HG03060 (cell line): ENCODE measurements at regions not wholly inside any gene's neighbourhood (a gene's known extent, or its start where the extent isn't known, plus 50 kb on each side); places are given as distances from the start of the nearest gene placed in this dataset.
"Not testable (repeated sequence)": the region's sequence is repeated elsewhere in the genome, so short reads cannot be mapped to it uniquely, and the experiment has no call there.

Source experiments
- ATAC-seq: cut with Tn5 transposase; IDR thresholded peaks from one replicate; pipeline ENCODE4 v1.9.1; 2021; ENCODE audit warnings: low read depth, moderate number of reproducible peaks; ENCODE audit not compliant: unreplicated experiment

- no peak for ATAC-seq
Measured at GRCh38 chr9:100794738-100795269, 216.9 kb downstream of the CAVIN4 start.

GRCh38 chr9:100803956-100804355 is 224.6 kb upstream of the PLPPR1 start:
- no peak for ATAC-seq

DNA sequence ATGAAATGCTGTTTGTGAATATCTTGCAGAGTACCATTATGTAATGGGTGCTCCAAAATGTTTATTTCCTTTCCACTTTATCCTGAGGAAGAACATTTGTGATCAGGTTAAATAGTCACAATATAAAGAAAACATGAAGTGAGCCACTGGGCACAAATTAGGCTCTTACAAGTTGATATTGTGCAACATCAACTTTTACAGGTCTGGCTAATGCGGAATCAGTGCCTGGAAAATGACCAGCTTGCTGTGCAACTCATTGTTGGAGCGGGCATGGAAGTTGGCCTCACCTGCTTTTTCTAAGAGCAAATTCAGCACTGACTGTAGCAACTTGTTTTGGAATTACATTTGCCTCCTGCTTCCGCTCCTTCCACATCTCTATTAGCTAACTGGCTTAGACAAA is 216.9 kb upstream of the PLPPR1 start:
- ATAC-seq, result no peak

DNA sequence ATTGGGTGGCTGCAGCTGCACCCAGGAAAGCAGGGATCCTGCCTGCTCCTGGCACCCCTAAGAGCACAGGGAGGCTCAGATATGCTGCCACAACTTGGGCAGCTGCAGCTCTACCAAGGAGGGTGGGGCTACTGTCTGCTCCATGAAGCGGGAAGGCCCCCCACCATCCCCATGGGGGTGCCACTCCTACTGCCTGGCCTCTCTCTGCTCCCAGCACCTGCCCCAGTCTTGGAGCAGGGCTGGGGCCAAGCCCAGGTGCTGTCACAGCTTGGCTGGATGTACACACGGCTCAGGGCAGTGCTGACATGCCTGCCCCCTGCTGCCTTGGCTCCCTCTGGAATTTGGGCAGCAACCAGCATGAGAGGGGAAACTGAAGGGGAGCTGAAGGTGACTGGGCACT is 214.7 kb upstream of the PLPPR1 start:
- no peak for ATAC-seq

DNA sequence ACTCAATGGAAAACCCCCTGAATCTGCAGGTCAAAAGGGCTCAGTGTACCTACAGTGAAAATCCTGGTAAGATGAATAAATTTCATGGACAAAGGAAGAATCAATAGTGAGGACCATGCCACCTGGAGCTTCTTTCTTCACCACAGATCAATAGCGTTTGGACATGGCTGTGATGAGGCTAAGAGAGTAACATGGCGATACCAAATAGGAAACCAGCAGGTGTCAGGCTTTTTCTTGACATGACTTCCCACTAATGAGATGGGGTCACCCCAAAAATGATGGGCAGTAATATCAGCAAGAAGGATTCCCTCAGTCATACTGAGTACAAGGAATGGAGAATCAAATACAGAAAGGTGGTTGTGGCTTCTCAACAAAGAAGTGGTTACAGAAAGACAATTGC is 208.5 kb upstream of the PLPPR1 start:
- ATAC-seq, result no peak

GRCh38 chr9:100833035-100833434 is 195.5 kb upstream of the PLPPR1 start:
- not testable (repeated sequence) for ATAC-seq

DNA sequence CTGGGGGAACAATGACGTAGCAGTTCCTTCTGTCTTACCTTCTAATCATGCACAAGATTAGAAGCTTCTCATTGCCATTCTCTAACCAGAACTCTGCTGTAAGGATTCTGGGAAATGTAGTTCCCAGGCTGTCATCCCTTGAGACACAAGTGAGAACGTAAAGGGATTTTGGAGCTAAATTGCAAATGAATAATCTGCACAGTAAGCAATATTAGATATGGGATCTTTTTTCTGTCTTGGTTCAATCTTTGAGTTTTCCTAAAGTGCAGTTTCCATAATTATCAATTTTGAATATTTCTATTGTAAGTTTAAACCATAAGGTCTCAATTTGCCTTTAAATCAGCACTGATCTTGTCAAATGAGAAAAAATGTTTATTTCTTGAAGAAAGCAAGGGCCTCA is 189.7 kb upstream of the PLPPR1 start:
- no peak for ATAC-seq

- ATAC-seq, result no peak
Measured at GRCh38 chr9:100848726-100849125, 179.8 kb upstream of the PLPPR1 start.

DNA sequence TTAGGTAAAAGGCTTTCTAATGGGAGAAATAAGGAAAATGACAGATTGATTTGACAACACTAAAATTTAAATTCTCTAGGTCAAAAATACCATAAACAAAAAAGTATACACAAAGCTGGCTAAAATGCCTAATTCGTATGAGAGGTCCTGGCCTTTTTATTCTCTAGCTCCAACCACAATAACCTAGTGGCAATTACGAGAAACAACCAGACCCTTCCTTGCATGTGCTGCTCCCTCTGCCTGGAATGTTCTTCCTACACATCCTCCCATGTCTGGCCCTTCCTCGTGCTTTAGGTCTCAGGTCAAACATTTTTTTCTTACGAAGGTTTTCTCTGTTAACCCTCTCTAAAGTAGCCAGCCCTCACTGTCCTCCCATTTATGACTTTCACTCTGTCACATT is 176.4 kb upstream of the PLPPR1 start:
- no peak for ATAC-seq

DNA sequence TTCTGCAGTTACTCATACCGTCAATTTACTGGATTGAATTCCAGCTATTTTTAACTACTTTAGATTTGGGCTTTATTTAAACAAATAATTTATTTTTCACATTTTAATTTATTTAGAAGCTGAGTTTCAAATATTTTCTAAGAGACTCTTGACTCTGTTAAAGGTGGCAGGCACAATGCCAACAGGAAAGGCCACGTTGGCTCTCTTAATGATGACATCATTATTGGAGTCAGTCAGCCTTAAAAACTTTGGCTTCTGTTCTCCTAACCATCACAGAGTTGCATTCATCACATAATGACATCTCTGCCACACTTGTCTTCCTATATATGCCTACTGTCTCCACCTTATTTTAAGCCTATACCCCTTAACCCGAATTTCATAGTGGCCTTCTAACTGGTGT is 172.3 kb upstream of the PLPPR1 start:
- no peak for ATAC-seq

DNA sequence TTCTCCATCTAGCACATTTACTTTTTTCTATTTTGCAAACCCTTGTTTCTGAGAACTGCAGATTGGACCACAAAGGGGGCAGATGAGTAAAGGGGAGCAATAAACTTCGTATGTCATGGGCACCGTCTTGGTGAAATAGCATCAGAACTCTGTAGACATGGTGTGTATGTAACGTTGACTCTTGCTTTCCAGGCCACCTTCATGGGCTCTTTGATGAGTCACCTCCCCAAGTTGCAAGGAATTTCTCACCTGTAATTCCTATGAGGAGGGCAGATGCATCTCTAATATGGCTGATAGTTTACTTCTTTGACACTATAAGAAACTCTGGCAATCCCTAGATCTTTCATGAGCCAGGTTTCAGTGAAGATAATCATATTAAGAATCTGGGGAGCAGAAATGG is 163.4 kb upstream of the PLPPR1 start:
- no peak for ATAC-seq

- no peak for ATAC-seq
Measured at GRCh38 chr9:100865648-100866047, 162.9 kb upstream of the PLPPR1 start.

DNA sequence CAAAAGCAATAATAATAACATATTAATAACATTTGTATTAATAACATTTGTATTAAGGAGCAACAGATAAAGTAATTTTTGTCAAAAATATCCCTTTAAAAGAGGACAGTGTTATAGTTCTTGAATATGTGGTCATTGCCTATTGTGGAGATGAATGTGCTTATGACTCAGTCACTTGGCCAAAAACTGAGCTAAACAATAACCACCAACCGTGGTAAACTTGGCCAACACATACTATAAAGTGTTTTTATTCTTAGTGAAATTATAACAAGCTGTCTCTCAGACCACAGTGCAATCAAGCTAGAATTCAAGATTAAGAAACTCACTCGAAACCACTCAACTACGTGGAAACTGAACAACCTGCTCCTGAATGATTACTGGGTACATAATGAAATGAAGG is 159.2 kb upstream of the PLPPR1 start:
- ATAC-seq, result no peak

- ATAC-seq, result no peak
Measured at GRCh38 chr9:100879884-100880283, 148.6 kb upstream of the PLPPR1 start.

DNA sequence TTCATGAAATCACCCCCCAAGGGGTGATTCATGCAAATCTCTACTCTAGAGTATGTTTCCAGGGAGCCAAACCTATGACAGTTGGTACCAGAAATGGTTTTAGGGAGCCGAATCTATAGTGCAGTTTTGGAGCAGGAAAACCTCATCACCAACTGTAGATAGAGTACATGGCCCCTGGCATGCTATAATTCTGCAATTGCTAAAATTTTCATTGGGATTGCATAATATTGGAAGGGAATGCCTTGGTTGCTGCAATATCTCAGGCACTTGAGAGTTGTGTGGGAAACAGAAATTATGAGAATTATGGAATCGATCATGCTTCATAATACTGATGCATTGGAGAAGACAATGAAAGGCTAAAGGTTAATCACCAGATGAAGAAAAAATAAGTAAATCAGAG is 148.2 kb upstream of the PLPPR1 start:
- no peak for ATAC-seq

- ATAC-seq, result no peak
Measured at GRCh38 chr9:100884518-100884917, 144.0 kb upstream of the PLPPR1 start.

DNA sequence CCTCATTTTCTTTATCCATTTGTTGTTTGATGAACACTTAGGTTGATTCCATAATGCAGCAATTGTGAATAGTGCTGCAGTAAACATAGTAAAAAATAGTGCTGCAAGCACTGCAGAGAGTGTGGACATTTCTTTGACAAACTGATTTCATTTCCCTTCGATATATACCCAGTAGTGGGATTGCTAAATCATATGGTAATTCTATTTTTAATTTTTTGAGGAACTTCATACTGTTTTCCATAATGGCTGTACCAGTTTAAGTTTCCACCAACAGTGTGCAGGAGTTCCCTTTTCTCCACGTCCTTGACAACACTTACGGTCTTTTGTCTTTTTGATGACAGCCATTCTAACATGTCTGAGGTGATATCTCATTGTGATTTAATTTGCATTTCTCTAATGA is 138.2 kb upstream of the PLPPR1 start:
- ATAC-seq, result no peak

DNA sequence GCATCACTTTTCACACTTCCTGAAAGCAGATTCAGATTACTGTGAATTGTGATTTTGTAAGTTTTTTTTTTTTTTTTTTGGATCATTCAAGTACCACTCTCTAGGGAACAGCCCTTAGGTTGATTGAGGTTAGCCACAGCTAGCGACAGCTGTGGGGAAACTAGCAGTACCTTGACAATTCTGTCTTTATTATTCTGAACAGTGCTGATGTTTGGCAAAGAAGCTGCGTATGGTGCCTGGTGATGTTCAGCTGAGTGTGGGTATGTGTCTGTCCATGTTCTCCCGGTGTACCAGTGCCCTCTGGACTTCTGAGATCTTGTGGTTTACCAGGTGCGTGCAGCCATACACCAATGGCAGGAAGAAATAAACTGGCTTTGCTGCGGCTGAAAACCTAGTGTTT is 117.3 kb upstream of the PLPPR1 start:
- ATAC-seq, result no peak

- ATAC-seq, result no peak
Measured at GRCh38 chr9:100913257-100913656, 115.3 kb upstream of the PLPPR1 start.

DNA sequence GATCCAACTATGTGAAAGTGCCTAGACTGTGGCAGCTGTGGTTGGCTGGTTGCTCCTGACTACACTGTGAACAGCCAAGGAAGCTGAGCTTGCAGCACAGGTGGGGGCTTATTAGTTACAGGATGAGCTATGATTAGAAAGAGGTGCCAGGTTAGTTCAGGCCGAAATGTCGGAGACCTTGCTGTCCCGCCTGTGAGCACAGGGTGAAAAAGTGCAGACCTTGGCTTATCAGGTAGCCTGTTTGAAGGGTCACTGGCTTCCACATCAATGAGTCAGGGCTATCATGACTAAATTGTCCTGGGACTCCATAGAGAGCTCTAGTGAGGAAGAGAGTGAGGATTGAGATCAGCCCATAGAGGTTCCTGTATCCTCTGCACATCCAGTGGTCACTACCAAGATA is 114.3 kb upstream of the PLPPR1 start:
- ATAC-seq, result no peak

- no peak for ATAC-seq
Measured at GRCh38 chr9:100919506-100919905, 109.0 kb upstream of the PLPPR1 start.

- no peak for ATAC-seq
Measured at GRCh38 chr9:100926366-100926765, 102.2 kb upstream of the PLPPR1 start.

DNA sequence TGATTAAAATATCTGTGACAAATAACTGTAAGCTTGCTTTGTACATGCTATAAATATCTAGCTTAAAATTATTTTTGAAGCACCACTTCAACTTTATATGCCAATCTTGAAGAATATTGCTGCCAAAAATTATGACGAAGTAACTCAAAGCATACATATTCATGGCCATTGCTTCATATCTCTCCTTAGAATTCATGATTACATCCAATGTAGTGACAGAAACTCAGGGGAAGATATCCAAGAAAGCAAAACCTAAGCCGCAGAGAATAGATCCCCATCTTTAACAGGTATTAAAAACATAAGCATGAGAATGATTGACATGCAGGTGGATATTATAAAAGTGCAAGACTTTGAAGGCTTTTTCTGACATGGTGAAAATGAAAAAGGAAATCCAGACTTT is 100.8 kb upstream of the PLPPR1 start:
- ATAC-seq, result no peak
